ENCODE measurements at regions not wholly inside any gene's neighbourhood (a gene's known extent, or its start where the extent isn't known, plus 50 kb on each side); places are given as distances from the start of the nearest gene placed in this dataset.

- no peak overlapping the region for H3K27ac ChIP-seq
- no peaks in the 10 kb centered on the region for H3K4me1 ChIP-seq (ENCODE audit: insufficient read depth)
- WGBS, 3 donors: 64 to 77% (median 75%) methylated on average over 3 of the region's 3 CpGs
- DNase-seq: no peak
- no peaks in the 10 kb centered on the region for H3K27me3 ChIP-seq
- H3K36me3 ChIP-seq: no peaks in the 10 kb centered on the region
- no peak overlapping the region for H3K4me3 ChIP-seq
- TF ChIP-seq, protein P1, sequence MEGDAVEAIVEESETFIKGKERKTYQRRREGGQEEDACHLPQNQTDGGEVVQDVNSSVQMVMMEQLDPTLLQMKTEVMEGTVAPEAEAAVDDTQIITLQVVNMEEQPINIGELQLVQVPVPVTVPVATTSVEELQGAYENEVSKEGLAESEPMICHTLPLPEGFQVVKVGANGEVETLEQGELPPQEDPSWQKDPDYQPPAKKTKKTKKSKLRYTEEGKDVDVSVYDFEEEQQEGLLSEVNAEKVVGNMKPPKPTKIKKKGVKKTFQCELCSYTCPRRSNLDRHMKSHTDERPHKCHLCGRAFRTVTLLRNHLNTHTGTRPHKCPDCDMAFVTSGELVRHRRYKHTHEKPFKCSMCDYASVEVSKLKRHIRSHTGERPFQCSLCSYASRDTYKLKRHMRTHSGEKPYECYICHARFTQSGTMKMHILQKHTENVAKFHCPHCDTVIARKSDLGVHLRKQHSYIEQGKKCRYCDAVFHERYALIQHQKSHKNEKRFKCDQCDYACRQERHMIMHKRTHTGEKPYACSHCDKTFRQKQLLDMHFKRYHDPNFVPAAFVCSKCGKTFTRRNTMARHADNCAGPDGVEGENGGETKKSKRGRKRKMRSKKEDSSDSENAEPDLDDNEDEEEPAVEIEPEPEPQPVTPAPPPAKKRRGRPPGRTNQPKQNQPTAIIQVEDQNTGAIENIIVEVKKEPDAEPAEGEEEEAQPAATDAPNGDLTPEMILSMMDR (IDR thresholded peaks at IDR 0.05): no peak
- intact Hi-C loops (cut with DNase I): no loop called here
- H3K9me3 ChIP-seq: no peaks in the 10 kb centered on the region
Measured at GRCh38 chr2:220300806-220301205, 673.4 kb downstream of the SLC4A3 start.

DNA sequence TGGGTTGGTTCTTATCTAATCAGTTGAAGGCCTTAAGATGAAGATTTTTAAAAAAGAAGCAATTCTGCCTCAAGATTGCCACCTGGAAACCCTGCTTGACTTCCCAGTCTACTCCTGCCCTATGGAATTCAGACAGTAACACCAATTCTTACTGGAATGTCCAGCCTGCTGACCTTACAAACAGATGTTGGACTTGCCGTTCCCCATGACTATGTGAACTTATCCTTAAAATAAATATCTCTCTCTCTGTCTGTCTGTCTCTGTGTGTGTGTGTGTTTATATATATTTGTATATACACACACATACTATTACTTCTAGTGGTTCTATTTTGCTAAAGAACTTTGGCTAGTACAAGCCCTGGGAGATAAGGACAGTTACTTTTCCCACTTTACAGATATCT lies 675.3 kb downstream of the SLC4A3 start:
- Histone ChIP-seq H3K4me3 (no peak overlapping the region), H3K9me3 (no peaks in the 10 kb centered on the region), H3K36me3 (no peaks in the 10 kb centered on the region), H3K4me1 (ENCODE audit: insufficient read depth) (no peaks in the 10 kb centered on the region), H3K27ac (no peak overlapping the region), H3K27me3 (no peaks in the 10 kb centered on the region)
- TF ChIP-seq, protein P1 (IDR thresholded peaks at IDR 0.05): no peak
- TF ChIP-seq EP300 (IDR thresholded peaks at IDR 0.05) (no peak), POLR2A (IDR thresholded peaks at IDR 0.05) (no peak)
- 74 to 81% (median 76%) methylated on average over 1 of the region's 1 CpG for WGBS, 3 donors
- intact Hi-C loops (cut with DNase I): no loop called here
- DNase-seq: no peak

GRCh38 chr2:220309215-220309614 lies 681.8 kb downstream of the SLC4A3 start:
- TF ChIP-seq, protein P1 (IDR thresholded peaks at IDR 0.05): no peak
- TF ChIP-seq POLR2A (IDR thresholded peaks at IDR 0.05) (no peak), EP300 (IDR thresholded peaks at IDR 0.05) (no peak)
- H3K27ac ChIP-seq: no peak overlapping the region
- intact Hi-C loops (cut with DNase I): no loop called here
- no peak for DNase-seq
- H3K4me1 ChIP-seq (ENCODE audit: insufficient read depth): no peaks in the 10 kb centered on the region
- no peaks in the 10 kb centered on the region for H3K36me3 ChIP-seq
- H3K4me3 ChIP-seq: no peak overlapping the region
- H3K27me3 ChIP-seq: no peaks in the 10 kb centered on the region
- H3K9me3 ChIP-seq: no peaks in the 10 kb centered on the region
- 95 to 100% (median 98%) methylated on average over 1 of the region's 1 CpG for WGBS, 3 donors

DNA sequence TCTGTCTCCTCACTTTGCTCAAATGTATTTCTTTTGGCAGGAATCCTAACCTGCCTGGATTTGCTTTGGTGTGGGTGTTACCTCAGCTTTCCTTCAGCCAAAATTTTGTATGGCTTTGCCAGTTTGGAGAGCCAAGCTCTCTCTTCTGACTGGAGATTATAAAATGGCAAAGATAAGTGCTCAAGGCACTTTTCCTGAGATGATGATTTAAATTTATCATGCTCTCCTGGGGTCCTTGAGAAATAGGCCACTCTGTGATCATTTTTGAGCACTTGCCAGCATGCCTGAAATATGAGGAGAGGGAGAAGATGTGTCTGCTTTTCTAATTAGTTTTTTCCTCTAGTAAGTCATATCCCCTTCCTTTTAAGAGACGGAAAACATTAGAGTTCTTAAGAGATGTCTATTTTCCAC lies 683.0 kb downstream of the SLC4A3 start:
- H3K9me3 ChIP-seq: no peaks in the 10 kb centered on the region
- 34 to 61% (median 50%) methylated on average over 1 of the region's 1 CpG for WGBS, 3 donors
- H3K4me3 ChIP-seq: no peak overlapping the region

GRCh38 chr2:220315098-220315823 lies 687.8 kb downstream of the SLC4A3 start:
- intact Hi-C loops (cut with DNase I): no loop called here
- Histone ChIP-seq H3K4me3 (no peak overlapping the region), H3K36me3 (no peaks in the 10 kb centered on the region), H3K9me3 (no peaks in the 10 kb centered on the region), H3K4me1 (ENCODE audit: insufficient read depth) (peaks cover 2% of the 10 kb centered on the region), H3K27me3 (no peaks in the 10 kb centered on the region), H3K27ac (no peak overlapping the region)
- DNase-seq: peak in 3 of 5 donors; percentile 16 to 36 (median 26)
- 34 to 38% (median 37%) methylated on average over 4 of the region's 4 CpGs for WGBS, 3 donors
- TF ChIP-seq POLR2A (IDR thresholded peaks at IDR 0.05) (no peak), EP300 (IDR thresholded peaks at IDR 0.05) (no peak)
- TF ChIP-seq, protein P1 (IDR thresholded peaks at IDR 0.05): no peak

More for the DNA sequence above, 683.0 kb downstream of the SLC4A3 start:
- peaks cover 2% of the 10 kb centered on the region for H3K4me1 ChIP-seq (ENCODE audit: insufficient read depth)
- no peak overlapping the region for H3K27ac ChIP-seq
- TF ChIP-seq POLR2A (IDR thresholded peaks at IDR 0.05) (no peak), EP300 (IDR thresholded peaks at IDR 0.05) (no peak)
- no peaks in the 10 kb centered on the region for H3K36me3 ChIP-seq
- intact Hi-C loops (cut with DNase I): no loop called here
- H3K27me3 ChIP-seq: no peaks in the 10 kb centered on the region
- DNase-seq: no peak
